ENCODE measurements at regions not wholly inside any gene's neighbourhood (a gene's known extent, or its start where the extent isn't known, plus 50 kb on each side); places are given as distances from the start of the nearest gene placed in this dataset.

- Histone ChIP-seq H4K20me1 (ENCODE audit: insufficient read depth, low read length) (no peaks in the 10 kb centered on the region), H3K9me3 (ENCODE audit: insufficient read depth, low read depth, low read length) (no peaks in the 10 kb centered on the region), H2AFZ (ENCODE audit: low read depth, low read length) (no peak overlapping the region), H3K27me3 (ENCODE audit: insufficient read depth, low read length) (no peaks in the 10 kb centered on the region), H3K79me2 (ENCODE audit: insufficient read depth, low read length) (no peaks in the 10 kb centered on the region), H3K4me2 (ENCODE audit: low read length) (no peak overlapping the region), H3K4me3 (ENCODE audit: insufficient read depth, low read depth, low read length) (no peak overlapping the region), H3K4me1 (ENCODE audit: insufficient read depth, low read length) (no peaks in the 10 kb centered on the region), H3K9ac (ENCODE audit: low read length) (no peak overlapping the region), H3K27ac (ENCODE audit: low read depth, low read length) (no peak overlapping the region), H3K36me3 (ENCODE audit: insufficient read depth, low read length) (no peaks in the 10 kb centered on the region)
- no peaks in the 10 kb centered on the region for H3K36me3 Mint-ChIP-seq (ENCODE audit: low read depth, unreplicated experiment)
- no peaks in the 10 kb centered on the region for H3K4me1 Mint-ChIP-seq (ENCODE audit: low read depth, unreplicated experiment)
- TF ChIP-seq EZH2 (IDR thresholded peaks at IDR 0.05; ENCODE audit: insufficient read depth, low read length) (no peak), CTCF (IDR thresholded peaks at IDR 0.05; ENCODE audit: insufficient read depth, low read depth, low read length) (peak; percentile 97)
- no peak overlapping the region for H3K4me3 Mint-ChIP-seq (ENCODE audit: unreplicated experiment)
- FAIRE-seq (peak; percentile 78), DNase-seq (ENCODE audit: low read depth) (peak; percentile 44)
- no peaks in the 10 kb centered on the region for H3K9me3 Mint-ChIP-seq (ENCODE audit: unreplicated experiment)
- peaks cover 3% of the 10 kb centered on the region for H3K27me3 Mint-ChIP-seq (ENCODE audit: low read depth, unreplicated experiment)
- H3K27ac Mint-ChIP-seq (ENCODE audit: unreplicated experiment): no peak overlapping the region
Observed at GRCh38 chr18:45212181-45213039, 402.9 kb upstream of the SLC14A2 start.

- Histone ChIP-seq H3K27me3 (ENCODE audit: insufficient read depth, low read length) (no peaks in the 10 kb centered on the region), H3K9ac (ENCODE audit: low read length) (no peak overlapping the region), H3K27ac (ENCODE audit: low read depth, low read length) (no peak overlapping the region), H3K36me3 (ENCODE audit: insufficient read depth, low read length) (no peaks in the 10 kb centered on the region), H4K20me1 (ENCODE audit: insufficient read depth, low read length) (no peaks in the 10 kb centered on the region), H3K4me2 (ENCODE audit: low read length) (no peak overlapping the region), H3K9me3 (ENCODE audit: insufficient read depth, low read depth, low read length) (no peaks in the 10 kb centered on the region), H3K4me1 (ENCODE audit: insufficient read depth, low read length) (no peaks in the 10 kb centered on the region), H3K79me2 (ENCODE audit: insufficient read depth, low read length) (no peaks in the 10 kb centered on the region), H2AFZ (ENCODE audit: low read depth, low read length) (no peak overlapping the region), H3K4me3 (ENCODE audit: insufficient read depth, low read depth, low read length) (no peak overlapping the region)
- Mint-ChIP-seq H3K36me3 (ENCODE audit: low read depth, unreplicated experiment) (no peaks in the 10 kb centered on the region), H3K27ac (ENCODE audit: unreplicated experiment) (no peak overlapping the region), H3K9me3 (ENCODE audit: unreplicated experiment) (no peaks in the 10 kb centered on the region), H3K4me3 (ENCODE audit: unreplicated experiment) (no peak overlapping the region), H3K4me1 (ENCODE audit: low read depth, unreplicated experiment) (no peaks in the 10 kb centered on the region), H3K27me3 (ENCODE audit: low read depth, unreplicated experiment) (peaks cover 3% of the 10 kb centered on the region)
- no peak for FAIRE-seq
- TF ChIP-seq EZH2 (IDR thresholded peaks at IDR 0.05; ENCODE audit: insufficient read depth, low read length) (no peak), CTCF (IDR thresholded peaks at IDR 0.05; ENCODE audit: insufficient read depth, low read depth, low read length) (no peak)
- no peak for DNase-seq (ENCODE audit: low read depth)
Observed at GRCh38 chr18:45213040-45213333, 402.3 kb upstream of the SLC14A2 start.

GRCh38 chr18:45218436-45218835 lies 396.8 kb upstream of the SLC14A2 start:
- Histone ChIP-seq H3K79me2 (ENCODE audit: insufficient read depth, low read length) (no peaks in the 10 kb centered on the region), H3K9me3 (ENCODE audit: insufficient read depth, low read depth, low read length) (no peaks in the 10 kb centered on the region), H3K27ac (ENCODE audit: low read depth, low read length) (no peak overlapping the region), H3K4me2 (ENCODE audit: low read length) (no peak overlapping the region), H3K4me1 (ENCODE audit: insufficient read depth, low read length) (no peaks in the 10 kb centered on the region), H4K20me1 (ENCODE audit: insufficient read depth, low read length) (no peaks in the 10 kb centered on the region), H2AFZ (ENCODE audit: low read depth, low read length) (no peak overlapping the region), H3K4me3 (ENCODE audit: insufficient read depth, low read depth, low read length) (no peak overlapping the region), H3K9ac (ENCODE audit: low read length) (no peak overlapping the region), H3K27me3 (ENCODE audit: insufficient read depth, low read length) (no peaks in the 10 kb centered on the region), H3K36me3 (ENCODE audit: insufficient read depth, low read length) (no peaks in the 10 kb centered on the region)
- Mint-ChIP-seq H3K9me3 (ENCODE audit: unreplicated experiment) (peaks cover 2% of the 10 kb centered on the region), H3K4me3 (ENCODE audit: unreplicated experiment) (no peak overlapping the region), H3K27me3 (ENCODE audit: low read depth, unreplicated experiment) (peaks cover 7% of the 10 kb centered on the region), H3K27ac (ENCODE audit: unreplicated experiment) (no peak overlapping the region), H3K36me3 (ENCODE audit: low read depth, unreplicated experiment) (no peaks in the 10 kb centered on the region), H3K4me1 (ENCODE audit: low read depth, unreplicated experiment) (peaks cover 2% of the 10 kb centered on the region)
- FAIRE-seq (no peak), DNase-seq (ENCODE audit: low read depth) (no peak)
- no peak for TF ChIP-seq EZH2 (IDR thresholded peaks at IDR 0.05; ENCODE audit: insufficient read depth, low read length)
- no peak for TF ChIP-seq CTCF (IDR thresholded peaks at IDR 0.05; ENCODE audit: insufficient read depth, low read depth, low read length)

All from astrocyte (in vitro differentiated cells and primary cell).